ENCODE measurements at regions not wholly inside any gene's neighbourhood (a gene's known extent, or its start where the extent isn't known, plus 50 kb on each side); places are given as distances from the start of the nearest gene placed in this dataset.
"Not testable (repeated sequence)": the region's sequence is repeated elsewhere in the genome, so short reads cannot be mapped to it uniquely, and the experiment has no call there.

DNA sequence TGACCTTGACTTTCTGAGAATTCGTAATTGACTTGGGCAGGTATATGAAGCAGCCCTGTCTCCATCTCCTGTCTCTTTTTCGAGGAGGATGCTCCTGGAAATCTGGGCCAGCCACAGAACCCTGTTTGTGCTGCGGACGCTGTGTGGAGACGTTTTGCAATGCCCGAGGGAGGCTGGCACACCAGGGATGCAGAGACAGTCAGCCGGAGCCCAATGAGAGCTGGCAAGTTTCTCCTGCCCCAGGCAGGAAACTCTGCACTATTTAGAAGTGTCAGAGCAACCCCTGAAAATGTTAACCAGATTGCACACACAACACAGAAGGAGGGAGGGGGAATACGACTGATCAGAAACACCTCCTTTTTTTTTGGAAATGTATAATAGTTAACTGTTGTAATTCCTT, 103.2 kb upstream of the DYRK2 start:
- intact Hi-C loops (cut with DNase I) = no loop called here
- DNase-seq (ENCODE audit: low spot score) = no peak

DNA sequence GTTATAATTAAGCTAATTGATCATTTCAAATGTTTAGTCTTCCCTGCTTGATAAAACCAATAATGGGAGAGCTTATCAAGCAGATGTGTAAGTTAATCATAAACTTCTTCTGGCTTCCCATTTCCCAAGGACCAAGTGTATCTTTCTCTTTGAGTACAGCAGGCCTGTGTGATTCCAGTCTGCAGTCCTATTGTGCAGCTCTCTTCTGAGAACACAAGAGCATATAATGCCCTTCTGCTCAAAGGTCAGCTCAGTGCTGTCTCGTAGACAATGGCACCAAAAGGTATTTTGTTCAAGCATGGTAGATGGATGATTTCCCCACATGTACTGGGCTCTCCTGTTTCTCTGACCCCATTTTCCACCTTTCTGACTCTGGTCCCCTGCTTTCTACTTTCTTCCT, 101.8 kb upstream of the DYRK2 start:
- DNase-seq (ENCODE audit: low spot score) = no peak
- intact Hi-C loops (cut with DNase I) = no loop called here

DNA sequence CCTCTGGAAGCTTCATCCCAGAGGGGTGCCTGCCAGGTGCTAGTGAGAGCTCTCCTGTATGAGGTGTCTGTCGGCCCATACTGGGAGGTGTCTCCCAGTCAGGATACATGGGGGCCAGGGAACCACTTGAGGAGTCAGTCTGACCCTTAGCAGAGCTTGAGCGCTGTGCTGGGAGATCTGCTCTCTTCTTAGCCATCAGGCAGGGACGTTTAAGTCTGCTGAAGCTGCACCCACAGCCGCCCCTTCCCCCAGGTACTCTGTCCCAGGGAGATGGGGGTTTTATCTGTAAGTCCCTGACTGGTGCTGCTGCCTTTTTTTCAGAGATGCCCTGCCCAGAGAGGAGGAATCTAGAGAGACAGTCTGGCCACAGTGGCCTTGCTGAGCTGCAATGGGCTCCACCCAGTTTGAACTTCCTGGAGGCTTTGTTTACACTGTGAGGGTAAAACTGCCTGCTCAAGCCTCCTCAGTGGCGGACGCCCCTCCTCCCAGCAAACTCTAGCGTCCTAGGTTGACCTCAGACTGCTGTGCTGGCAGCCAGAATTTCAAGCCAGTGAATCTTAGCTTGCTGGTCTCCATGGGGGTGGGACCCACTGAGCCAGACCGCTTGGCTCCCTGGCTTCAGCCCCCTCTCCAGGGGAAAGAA, 93.3 kb upstream of the DYRK2 start:
- DNase-seq (ENCODE audit: low spot score); intact Hi-C loops (cut with DNase I): not testable (repeated sequence)

GRCh38 chr12:67558775-67559174, 89.8 kb upstream of the DYRK2 start:
- intact Hi-C loops (cut with DNase I) = no loop called here
- DNase-seq (ENCODE audit: low spot score) = no peak

DNA sequence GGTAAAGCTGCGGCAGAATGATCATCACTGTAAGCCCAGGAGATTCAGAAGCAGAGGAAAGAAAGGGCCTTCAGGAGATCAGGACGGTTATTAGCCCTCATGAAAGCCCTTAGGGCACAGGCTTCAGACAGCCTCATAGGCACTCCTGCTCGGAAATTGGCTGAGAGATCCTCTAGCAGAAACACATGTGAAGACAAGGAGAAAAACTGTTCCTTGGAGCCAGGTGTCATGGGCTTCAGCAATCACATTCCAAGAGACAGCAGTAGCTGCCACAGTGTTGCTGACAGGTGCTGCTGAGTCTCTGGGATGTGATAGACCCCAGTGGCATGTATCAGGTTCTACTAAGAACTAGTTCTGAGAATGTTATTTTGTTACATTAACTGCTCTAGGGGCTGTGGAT, 88.8 kb upstream of the DYRK2 start:
- intact Hi-C loops (cut with DNase I) = no loop called here
- DNase-seq (ENCODE audit: low spot score) = no peak

- intact Hi-C loops (cut with DNase I) = no loop called here
- no peak for DNase-seq (ENCODE audit: low spot score)
Observed at GRCh38 chr12:67562513-67563287, 85.8 kb upstream of the DYRK2 start.

- no peak for DNase-seq (ENCODE audit: low spot score)
- intact Hi-C loops (cut with DNase I) = no loop called here
Observed at GRCh38 chr12:67568055-67568454, 80.5 kb upstream of the DYRK2 start.

DNA sequence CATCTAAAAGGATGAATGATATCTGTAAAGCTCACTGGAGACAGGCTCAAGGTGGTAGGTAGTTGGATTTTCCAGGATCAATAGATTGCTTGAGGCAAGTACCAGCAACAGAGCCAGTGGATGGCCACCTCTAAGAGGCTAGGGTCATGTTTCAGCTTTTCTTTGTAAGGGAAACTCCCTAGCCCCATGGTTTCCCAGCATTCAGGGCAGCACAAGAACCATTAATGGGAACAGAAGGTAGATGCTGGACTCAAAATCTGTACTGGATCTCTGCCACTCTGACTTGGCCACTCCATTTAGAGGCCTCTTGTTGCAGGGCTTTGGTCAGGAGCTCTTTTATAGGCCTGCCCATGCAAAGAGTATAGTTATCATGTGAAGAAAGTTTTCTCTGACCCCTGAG, 76.1 kb upstream of the DYRK2 start:
- no peak for DNase-seq (ENCODE audit: low spot score)
- intact Hi-C loops (cut with DNase I) = no loop called here

GRCh38 chr12:67573566-67573965, 75.0 kb upstream of the DYRK2 start:
- intact Hi-C loops (cut with DNase I) = no loop called here
- no peak for DNase-seq (ENCODE audit: low spot score)

- intact Hi-C loops (cut with DNase I) = no loop called here
Observed at GRCh38 chr12:67578976-67579661, 69.4 kb upstream of the DYRK2 start.

GRCh38 chr12:67579662-67580003, 68.9 kb upstream of the DYRK2 start:
- no peak for DNase-seq (ENCODE audit: low spot score)
- intact Hi-C loops (cut with DNase I) = no loop called here

More at GRCh38 chr12:67578976-67579661, 69.4 kb upstream of the DYRK2 start:
- no peak for DNase-seq (ENCODE audit: low spot score)

DNA sequence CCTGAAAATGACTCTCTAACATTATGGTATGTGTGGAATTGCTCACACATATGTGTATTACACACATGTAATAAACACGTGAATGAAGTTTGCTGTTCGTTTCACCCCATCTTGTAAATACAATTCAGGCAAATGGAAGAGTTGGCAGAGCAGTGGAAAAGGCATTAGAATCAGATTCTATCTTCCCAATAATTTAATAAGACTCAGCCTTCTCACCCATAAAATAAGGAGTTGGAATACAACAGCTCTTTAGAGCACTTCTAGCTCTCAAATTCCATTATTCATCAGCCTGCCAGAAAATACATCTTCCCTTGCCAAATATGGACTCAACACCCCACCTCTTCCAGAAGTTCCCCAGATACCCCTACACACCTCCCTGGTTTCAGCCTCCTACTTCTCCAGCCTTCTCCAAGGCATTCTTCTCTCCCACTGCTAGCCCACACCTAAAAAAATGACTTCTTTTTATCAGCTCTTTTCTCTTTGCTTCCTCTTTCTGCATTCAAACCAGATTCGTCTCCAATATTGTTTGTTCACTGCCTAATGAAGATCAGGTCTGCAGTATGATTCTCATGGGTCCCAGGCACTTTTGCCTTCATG, 66.2 kb upstream of the DYRK2 start:
- no peak for DNase-seq (ENCODE audit: low spot score)
- intact Hi-C loops (cut with DNase I) = no loop called here

GRCh38 chr12:67582844-67583243, 65.7 kb upstream of the DYRK2 start:
- intact Hi-C loops (cut with DNase I) = no loop called here
- DNase-seq (ENCODE audit: low spot score) = no peak

GRCh38 chr12:67586951-67587350, 61.6 kb upstream of the DYRK2 start:
- intact Hi-C loops (cut with DNase I) = no loop called here
- DNase-seq (ENCODE audit: low spot score) = no peak

GRCh38 chr12:67589078-67589477, 59.5 kb upstream of the DYRK2 start:
- no peak for DNase-seq (ENCODE audit: low spot score)
- intact Hi-C loops (cut with DNase I) = no loop called here

GRCh38 chr12:67590149-67590790, 58.3 kb upstream of the DYRK2 start:
- intact Hi-C loops (cut with DNase I) = no loop called here
- no peak for DNase-seq (ENCODE audit: low spot score)

GRCh38 chr12:67592228-67593011, 56.1 kb upstream of the DYRK2 start:
- intact Hi-C loops (cut with DNase I) = no loop called here
- no peak for DNase-seq (ENCODE audit: low spot score)

DNA sequence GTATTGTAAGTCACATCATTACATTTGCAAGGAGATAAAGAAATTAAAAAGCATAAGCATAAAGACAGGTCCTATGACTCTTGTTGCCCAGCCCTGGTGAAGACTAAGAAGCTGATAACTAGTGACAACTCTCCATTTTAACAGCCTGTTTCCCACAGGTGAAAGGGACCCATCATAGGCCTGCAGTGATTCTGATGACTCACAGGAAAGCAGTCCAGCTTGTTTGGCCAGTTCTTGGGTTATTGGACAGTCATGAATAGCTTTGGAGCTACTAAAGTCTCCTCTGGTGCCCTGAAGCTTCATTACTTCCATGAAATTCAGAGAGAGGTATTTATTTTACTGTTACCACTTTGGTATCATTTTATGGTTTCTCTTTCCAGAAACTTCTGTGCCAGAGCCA, 55.5 kb upstream of the DYRK2 start:
- DNase-seq (ENCODE audit: low spot score) = no peak
- intact Hi-C loops (cut with DNase I) = no loop called here
